Fibroblast of the aortic adventitia (primary cell): ENCODE measurements at regions not wholly inside any gene's neighbourhood (a gene's known extent, or its start where the extent isn't known, plus 50 kb on each side); places are given as distances from the start of the nearest gene placed in this dataset.
"Not testable (repeated sequence)": the region's sequence is repeated elsewhere in the genome, so short reads cannot be mapped to it uniquely, and the experiment has no call there.

Experiments used
- DNase-seq: peaks from one replicate; pipeline ENCODE4 v3.0.0-alpha.2; 2010; ENCODE audit warnings: low read depth
- H3K4me3 ChIP-seq: 2 replicates; pipeline ENCODE4 v1.5.1; 2011; ENCODE audit warnings: low read depth, mild to moderate bottlenecking, control low read depth, low read length, moderate library complexity
- TF ChIP-seq, protein P1 (sequence below): IDR thresholded peaks from 2 replicates; pipeline ENCODE4 v1.5.1; 2011; ENCODE audit warnings: mild to moderate bottlenecking, low read length, control low read depth, inconsistent platforms; ENCODE audit not compliant: insufficient read depth

DNA sequence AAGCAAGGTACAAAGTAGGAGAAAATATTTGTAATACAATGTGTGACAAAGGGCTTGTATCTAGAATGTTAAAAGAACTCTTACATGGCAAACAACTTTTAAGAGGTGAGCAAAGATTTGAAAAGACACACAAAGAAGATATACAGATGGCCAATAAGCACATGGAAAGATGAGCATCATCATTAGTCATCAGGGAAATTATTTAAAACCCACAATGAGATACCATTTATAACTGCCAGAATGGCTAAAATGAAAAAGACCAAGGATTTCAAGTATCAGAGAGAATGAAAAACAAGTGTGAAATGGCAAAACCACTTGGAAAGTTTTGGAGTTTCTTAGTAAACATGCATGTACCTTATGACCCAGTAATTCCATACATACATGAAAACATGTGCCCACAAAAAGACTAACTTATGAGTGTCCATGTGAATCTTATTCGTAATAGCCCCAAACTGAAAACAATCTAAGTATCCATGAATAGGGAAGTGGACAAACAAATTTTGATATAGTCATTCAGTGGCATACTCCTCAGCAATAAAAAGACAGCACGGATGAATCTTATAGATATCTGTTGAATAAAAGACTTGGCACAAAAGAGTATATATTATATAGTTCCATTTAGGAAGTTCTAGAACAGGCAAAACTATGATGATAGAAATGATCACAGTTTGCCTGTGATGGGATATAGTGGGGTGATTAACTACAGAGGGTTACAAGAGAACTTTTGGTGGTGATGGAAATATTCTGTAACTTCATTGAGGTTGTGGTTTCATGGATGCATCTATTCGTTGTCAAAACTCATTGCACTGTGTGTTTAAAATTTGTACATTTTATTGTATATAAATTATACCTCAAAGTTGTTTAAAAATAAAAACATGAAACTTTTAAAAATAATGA lies 82.0 kb downstream of the DISP1 start:
- no peak overlapping the region for H3K4me3 ChIP-seq
- peak; percentile 47 for DNase-seq
- TF ChIP-seq, protein P1, sequence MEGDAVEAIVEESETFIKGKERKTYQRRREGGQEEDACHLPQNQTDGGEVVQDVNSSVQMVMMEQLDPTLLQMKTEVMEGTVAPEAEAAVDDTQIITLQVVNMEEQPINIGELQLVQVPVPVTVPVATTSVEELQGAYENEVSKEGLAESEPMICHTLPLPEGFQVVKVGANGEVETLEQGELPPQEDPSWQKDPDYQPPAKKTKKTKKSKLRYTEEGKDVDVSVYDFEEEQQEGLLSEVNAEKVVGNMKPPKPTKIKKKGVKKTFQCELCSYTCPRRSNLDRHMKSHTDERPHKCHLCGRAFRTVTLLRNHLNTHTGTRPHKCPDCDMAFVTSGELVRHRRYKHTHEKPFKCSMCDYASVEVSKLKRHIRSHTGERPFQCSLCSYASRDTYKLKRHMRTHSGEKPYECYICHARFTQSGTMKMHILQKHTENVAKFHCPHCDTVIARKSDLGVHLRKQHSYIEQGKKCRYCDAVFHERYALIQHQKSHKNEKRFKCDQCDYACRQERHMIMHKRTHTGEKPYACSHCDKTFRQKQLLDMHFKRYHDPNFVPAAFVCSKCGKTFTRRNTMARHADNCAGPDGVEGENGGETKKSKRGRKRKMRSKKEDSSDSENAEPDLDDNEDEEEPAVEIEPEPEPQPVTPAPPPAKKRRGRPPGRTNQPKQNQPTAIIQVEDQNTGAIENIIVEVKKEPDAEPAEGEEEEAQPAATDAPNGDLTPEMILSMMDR: no peak

DNA sequence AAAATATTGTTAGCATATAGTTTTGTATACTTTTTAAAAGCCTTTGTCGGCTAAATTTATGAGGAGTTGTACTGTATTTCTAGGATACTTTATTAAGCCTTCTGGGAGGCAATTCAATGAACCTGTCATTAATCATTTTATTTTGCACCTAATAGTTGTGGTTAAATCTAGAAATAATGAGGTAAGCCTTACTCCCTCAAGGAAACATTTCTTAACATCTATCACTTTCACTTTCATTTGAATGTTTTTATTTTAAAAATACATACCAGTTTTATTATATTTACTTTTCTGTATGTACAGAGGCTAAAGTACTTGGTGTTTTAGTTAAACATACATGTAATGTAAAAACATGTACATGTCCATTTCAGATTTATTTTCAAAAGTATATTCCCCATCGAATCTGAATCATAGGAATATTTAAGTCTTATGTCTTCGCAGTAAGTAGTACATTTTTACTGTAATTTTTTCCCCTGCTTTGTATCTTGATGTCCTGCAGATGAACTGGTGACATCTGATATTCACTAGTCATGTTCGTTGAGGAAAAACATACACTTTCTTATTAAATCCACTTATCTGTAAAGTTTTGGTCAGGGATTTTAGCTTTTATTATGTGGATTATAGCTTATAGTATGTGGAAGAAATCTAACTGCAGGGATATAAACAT lies 82.8 kb downstream of the DISP1 start:
- TF ChIP-seq, protein P1: no peak
- DNase-seq: peak; percentile 51
- peak overlapping the region; percentile 45 for H3K4me3 ChIP-seq

DNA sequence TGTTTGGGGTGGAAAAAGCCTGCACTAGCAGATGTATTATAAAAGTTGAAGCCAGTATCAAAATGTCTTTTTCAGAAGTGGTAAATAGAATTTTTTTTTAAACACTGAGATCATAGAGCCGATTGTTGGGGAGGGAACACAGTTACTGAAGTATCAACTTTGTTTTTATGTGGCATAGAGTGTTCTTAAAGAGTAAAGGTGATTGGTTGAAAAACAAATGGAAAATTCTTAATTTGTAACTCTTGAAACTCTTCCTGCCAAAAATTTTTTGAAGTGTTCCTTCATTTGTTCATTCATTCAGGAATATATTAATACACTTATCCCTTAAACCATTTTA lies 83.3 kb downstream of the DISP1 start:
- TF ChIP-seq, protein P1: no peak
- peak; percentile 37 for DNase-seq
- peak overlapping the region; percentile 45 for H3K4me3 ChIP-seq

DNA sequence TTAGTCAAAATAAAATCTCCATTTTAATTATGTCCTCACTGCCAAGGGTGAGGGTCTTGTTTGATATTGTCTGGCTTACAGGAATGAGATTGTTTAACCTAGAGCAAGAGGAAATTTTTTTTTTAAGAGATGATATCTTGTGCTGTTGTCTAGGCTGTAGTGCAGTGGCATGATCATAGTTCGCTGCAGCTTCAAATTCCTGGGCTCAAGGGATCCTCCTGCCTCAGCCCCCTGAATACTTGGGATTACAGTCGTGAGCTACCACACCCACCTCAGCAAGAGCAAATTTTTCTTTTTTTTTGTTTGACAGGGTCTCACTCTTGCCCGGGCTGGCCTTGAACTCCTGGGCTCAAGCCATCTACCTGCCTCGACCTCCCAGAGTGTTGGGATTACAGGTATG lies 84.6 kb downstream of the DISP1 start:
- no peak overlapping the region for H3K4me3 ChIP-seq
- no peak for DNase-seq
- TF ChIP-seq, protein P1: no peak

DNA sequence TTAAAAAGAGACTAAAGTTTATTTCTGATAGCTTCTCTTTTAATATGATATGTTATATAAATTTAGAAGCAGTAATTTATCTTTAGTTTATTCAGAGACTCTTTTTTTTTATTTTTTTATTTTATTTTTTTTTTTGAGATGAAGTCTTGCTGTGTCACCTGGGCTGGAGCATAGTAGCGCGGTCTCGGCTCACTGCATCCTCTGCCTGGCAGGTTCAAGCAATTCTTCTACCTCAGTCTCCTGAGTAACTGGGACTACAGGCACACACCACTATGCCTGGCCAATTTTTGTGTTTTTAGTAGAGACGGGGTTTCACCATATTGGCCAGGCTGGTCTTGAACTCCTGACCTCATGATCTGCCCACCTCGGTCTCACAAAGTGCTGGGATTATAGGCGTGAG lies 89.6 kb downstream of the DISP1 start:
- TF ChIP-seq, protein P1: no peak
- no peak overlapping the region for H3K4me3 ChIP-seq
- DNase-seq: no peak

DNA sequence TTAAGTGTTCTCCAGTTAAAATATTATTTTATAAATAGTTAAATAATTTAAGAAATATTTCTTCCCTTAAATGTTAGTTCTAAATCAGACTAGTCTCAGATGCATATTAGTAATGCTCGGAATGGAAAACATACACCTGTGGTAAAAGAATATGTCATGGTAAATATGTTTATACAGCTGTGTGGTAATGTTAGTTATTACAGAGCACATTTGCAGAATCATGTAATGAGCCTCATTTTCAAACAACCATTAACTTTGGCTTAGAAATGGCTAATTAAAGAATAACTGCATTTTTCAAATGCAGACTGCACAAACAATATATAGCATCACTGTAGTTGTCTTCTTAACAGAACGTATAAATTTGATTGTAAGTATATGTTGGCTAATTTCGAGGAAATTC lies 90.3 kb downstream of the DISP1 start:
- TF ChIP-seq, protein P1: no peak
- no peak overlapping the region for H3K4me3 ChIP-seq
- no peak for DNase-seq

DNA sequence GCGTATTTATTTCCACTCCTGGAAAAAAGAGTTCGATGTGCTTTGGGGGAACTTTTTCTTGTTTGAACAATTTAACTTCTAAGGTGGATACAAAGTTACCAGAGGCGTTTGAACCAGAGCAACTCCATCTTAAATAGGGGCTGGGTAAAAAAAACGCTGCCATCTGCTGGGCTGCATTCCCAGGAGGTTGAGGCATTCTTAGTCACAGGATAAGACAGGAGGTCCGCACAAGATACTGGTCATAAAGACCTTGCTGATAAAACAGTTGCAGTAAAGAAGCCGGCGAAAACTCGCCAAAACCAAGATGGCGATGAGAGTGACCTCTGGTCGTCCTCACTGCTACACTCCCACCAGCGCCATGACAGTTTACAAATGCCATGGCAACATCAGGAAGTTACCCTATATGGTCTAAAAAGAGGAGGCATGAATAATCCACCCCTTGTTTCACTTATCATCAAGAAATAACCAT lies 91.5 kb downstream of the DISP1 start:
- H3K4me3 ChIP-seq, DNase-seq: not testable (repeated sequence)
